ENCODE measurements at regions not wholly inside any gene's neighbourhood (a gene's known extent, or its start where the extent isn't known, plus 50 kb on each side); places are given as distances from the start of the nearest gene placed in this dataset.

DNA sequence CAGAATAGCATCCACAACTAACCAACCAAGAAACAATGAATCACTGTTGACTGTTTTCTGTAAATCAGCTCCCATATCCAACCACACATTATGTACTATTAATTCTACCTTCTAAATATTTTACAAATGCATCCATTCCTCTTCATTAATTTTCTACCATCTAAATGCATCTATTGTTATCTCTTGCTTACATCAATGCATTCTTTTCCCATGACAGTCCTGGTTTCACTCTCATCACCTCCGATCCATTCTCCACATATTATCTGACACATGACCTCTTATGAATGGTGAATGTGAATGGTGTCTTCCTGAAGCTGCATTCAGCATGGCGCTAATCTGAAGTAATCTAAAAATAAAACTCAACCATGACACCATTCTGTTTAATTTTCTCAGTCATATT is 153.8 kb upstream of the CALCR start:
- ATAC-seq = no peak
- intact Hi-C loops (cut with micrococcal nuclease; ENCODE audit: unreplicated experiment) (no loop called here), in situ Hi-C loops (cut with HindIII; ENCODE audit: low pct_unique_long_range_greater_than_20kb, low sequenced_read_pairs) (no loop called here)
- no peak for DNase-seq (ENCODE audit: low read depth, low spot score)
- Histone ChIP-seq H3K9me3 (ENCODE audit: control insufficient read depth, insufficient read depth, low read depth, low read length) (no peaks in the 10 kb centered on the region), H3K27me3 (ENCODE audit: control insufficient read depth, insufficient read depth, low read length) (peaks cover 2% of the 10 kb centered on the region; the same call in 1 of the 2 replicates), H3K4me1 (ENCODE audit: control insufficient read depth, insufficient read depth, low read length) (no peaks in the 10 kb centered on the region), H3K4me3 (ENCODE audit: low read depth in 2 of 2, low read length in 2 of 2) (no peak overlapping the region), H3K27ac (ENCODE audit: low read length) (no peak overlapping the region), H3K36me3 (ENCODE audit: control insufficient read depth, insufficient read depth, low read length) (no peaks in the 10 kb centered on the region)
- ChIA-PET POLR2A (no interaction called here), CTCF (no interaction called here)
- TF ChIP-seq TCF7L2 (IDR thresholded peaks at IDR 0.05; ENCODE audit: low read depth, low read length) (no peak), POLR2AphosphoS5 (IDR thresholded peaks at IDR 0.05; ENCODE audit: low read depth, low read length) (no peak), SIN3A (IDR thresholded peaks at IDR 0.05; ENCODE audit: borderline replicate concordance, insufficient read depth, low read depth, low read length) (no peak)
- TF ChIP-seq, protein P1, sequence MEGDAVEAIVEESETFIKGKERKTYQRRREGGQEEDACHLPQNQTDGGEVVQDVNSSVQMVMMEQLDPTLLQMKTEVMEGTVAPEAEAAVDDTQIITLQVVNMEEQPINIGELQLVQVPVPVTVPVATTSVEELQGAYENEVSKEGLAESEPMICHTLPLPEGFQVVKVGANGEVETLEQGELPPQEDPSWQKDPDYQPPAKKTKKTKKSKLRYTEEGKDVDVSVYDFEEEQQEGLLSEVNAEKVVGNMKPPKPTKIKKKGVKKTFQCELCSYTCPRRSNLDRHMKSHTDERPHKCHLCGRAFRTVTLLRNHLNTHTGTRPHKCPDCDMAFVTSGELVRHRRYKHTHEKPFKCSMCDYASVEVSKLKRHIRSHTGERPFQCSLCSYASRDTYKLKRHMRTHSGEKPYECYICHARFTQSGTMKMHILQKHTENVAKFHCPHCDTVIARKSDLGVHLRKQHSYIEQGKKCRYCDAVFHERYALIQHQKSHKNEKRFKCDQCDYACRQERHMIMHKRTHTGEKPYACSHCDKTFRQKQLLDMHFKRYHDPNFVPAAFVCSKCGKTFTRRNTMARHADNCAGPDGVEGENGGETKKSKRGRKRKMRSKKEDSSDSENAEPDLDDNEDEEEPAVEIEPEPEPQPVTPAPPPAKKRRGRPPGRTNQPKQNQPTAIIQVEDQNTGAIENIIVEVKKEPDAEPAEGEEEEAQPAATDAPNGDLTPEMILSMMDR (IDR thresholded peaks at IDR 0.05) = no peak
- TF ChIP-seq, protein P2, sequence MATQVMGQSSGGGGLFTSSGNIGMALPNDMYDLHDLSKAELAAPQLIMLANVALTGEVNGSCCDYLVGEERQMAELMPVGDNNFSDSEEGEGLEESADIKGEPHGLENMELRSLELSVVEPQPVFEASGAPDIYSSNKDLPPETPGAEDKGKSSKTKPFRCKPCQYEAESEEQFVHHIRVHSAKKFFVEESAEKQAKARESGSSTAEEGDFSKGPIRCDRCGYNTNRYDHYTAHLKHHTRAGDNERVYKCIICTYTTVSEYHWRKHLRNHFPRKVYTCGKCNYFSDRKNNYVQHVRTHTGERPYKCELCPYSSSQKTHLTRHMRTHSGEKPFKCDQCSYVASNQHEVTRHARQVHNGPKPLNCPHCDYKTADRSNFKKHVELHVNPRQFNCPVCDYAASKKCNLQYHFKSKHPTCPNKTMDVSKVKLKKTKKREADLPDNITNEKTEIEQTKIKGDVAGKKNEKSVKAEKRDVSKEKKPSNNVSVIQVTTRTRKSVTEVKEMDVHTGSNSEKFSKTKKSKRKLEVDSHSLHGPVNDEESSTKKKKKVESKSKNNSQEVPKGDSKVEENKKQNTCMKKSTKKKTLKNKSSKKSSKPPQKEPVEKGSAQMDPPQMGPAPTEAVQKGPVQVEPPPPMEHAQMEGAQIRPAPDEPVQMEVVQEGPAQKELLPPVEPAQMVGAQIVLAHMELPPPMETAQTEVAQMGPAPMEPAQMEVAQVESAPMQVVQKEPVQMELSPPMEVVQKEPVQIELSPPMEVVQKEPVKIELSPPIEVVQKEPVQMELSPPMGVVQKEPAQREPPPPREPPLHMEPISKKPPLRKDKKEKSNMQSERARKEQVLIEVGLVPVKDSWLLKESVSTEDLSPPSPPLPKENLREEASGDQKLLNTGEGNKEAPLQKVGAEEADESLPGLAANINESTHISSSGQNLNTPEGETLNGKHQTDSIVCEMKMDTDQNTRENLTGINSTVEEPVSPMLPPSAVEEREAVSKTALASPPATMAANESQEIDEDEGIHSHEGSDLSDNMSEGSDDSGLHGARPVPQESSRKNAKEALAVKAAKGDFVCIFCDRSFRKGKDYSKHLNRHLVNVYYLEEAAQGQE (IDR thresholded peaks at IDR 0.05; ENCODE audit: insufficient read depth in 1 of 2, low read depth in 2 of 2, low read length in 1 of 2) = no peak
- no TSS peak for BruUV-seq (replicated peaks)

GRCh38 chr7:93725954-93726353 is 151.4 kb upstream of the CALCR start:
- peaks cover 2% of the 10 kb centered on the region; the same call in 1 of the 2 replicates for H3K27me3 ChIP-seq (ENCODE audit: control insufficient read depth, insufficient read depth, low read length)
- BruUV-seq (replicated peaks) = no TSS peak
- no peak for ATAC-seq
- H3K4me1 ChIP-seq (ENCODE audit: control insufficient read depth, insufficient read depth, low read length) = no peaks in the 10 kb centered on the region
- in situ Hi-C loops (cut with HindIII; ENCODE audit: low pct_unique_long_range_greater_than_20kb, low sequenced_read_pairs) = no loop called here
- TF ChIP-seq, protein P2 (IDR thresholded peaks at IDR 0.05; ENCODE audit: insufficient read depth in 1 of 2, low read depth in 2 of 2, low read length in 1 of 2) = no peak
- TF ChIP-seq POLR2AphosphoS5 (IDR thresholded peaks at IDR 0.05; ENCODE audit: low read depth, low read length) = no peak
- no peak for TF ChIP-seq SIN3A (IDR thresholded peaks at IDR 0.05; ENCODE audit: borderline replicate concordance, insufficient read depth, low read depth, low read length)
- TF ChIP-seq TCF7L2 (IDR thresholded peaks at IDR 0.05; ENCODE audit: low read depth, low read length) = no peak
- TF ChIP-seq, protein P1 (IDR thresholded peaks at IDR 0.05) = no peak
- no peaks in the 10 kb centered on the region for H3K9me3 ChIP-seq (ENCODE audit: control insufficient read depth, insufficient read depth, low read depth, low read length)
- no peak overlapping the region for H3K27ac ChIP-seq (ENCODE audit: low read length)
- DNase-seq (ENCODE audit: low read depth, low spot score) = no peak
- no peaks in the 10 kb centered on the region for H3K36me3 ChIP-seq (ENCODE audit: control insufficient read depth, insufficient read depth, low read length)
- ChIA-PET POLR2A (no interaction called here), CTCF (no interaction called here)
- H3K4me3 ChIP-seq (ENCODE audit: low read depth in 2 of 2, low read length in 2 of 2) = no peak overlapping the region
- intact Hi-C loops (cut with micrococcal nuclease; ENCODE audit: unreplicated experiment) = no loop called here
